ENCODE measurements at regions not wholly inside any gene's neighbourhood (a gene's known extent, or its start where the extent isn't known, plus 50 kb on each side); places are given as distances from the start of the nearest gene placed in this dataset.

DNA sequence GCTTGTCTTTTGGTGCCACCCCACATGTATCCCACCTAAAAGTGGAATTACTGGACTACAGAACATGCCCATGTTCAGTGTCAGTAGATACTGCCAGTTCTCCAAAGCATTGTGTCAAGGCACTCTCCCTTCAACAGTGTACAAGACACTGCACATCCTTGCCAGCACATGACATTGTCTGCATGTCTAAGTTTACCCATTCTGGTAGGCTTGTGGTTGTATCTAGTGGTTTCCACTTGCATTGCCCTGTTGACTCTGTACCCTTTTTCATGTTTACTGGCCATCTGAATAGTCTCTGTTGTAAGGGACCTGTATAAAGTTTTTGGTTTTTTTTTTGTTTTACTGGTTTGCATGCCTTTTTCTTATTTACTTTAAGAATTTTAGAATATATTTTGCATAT, 222.4 kb upstream of the CNR1 start:
- Histone ChIP-seq H3K79me2 (ENCODE audit: control insufficient read depth, insufficient read depth, low read length) (no peaks in the 10 kb centered on the region), H2AFZ (ENCODE audit: control insufficient read depth, low read depth, low read length) (no peak overlapping the region), H3K4me2 (ENCODE audit: control insufficient read depth, insufficient read depth) (no peak overlapping the region), H3K4me1 (ENCODE audit: control insufficient read depth, insufficient read depth, low read length) (no peaks in the 10 kb centered on the region), H3K36me3 (ENCODE audit: control insufficient read depth in 2 of 2, insufficient read depth in 2 of 2, low read length in 1 of 2) (no peaks in the 10 kb centered on the region), H3K4me3 (no peak overlapping the region), H3K9me3 (replicated peaks; ENCODE audit: control insufficient read depth, insufficient read depth, low read length) (no peaks in the 10 kb centered on the region; the same call in 2 of the 3 replicates), H3K27me3 (replicated peaks in 1 of 2; ENCODE audit: control insufficient read depth in 2 of 2, insufficient read depth in 2 of 2, low read length in 1 of 2) (no peaks in the 10 kb centered on the region), H3K9ac (ENCODE audit: control insufficient read depth, insufficient read depth, low read length) (no peak overlapping the region), H3K27ac (ENCODE audit: control insufficient read depth, insufficient read depth) (no peak overlapping the region), H4K20me1 (ENCODE audit: control insufficient read depth, insufficient read depth) (no peaks in the 10 kb centered on the region)
- RAD21 ChIA-PET (ENCODE audit: unreplicated experiment), result no interaction called here
- POLR2A ChIA-PET, result no interaction called here
- TF ChIP-seq SUZ12 (IDR thresholded peaks at IDR 0.05; ENCODE audit: unreplicated experiment), result no peak
- no peak for TF ChIP-seq NFYB (IDR thresholded peaks at IDR 0.05; ENCODE audit: insufficient read depth, low read depth, low read length)
- TF ChIP-seq RBBP5 (conservative IDR thresholded peaks at IDR 0.05), result no peak
- TF ChIP-seq YBX1 (IDR thresholded peaks at IDR 0.05), result no peak
- TF ChIP-seq, protein P1, sequence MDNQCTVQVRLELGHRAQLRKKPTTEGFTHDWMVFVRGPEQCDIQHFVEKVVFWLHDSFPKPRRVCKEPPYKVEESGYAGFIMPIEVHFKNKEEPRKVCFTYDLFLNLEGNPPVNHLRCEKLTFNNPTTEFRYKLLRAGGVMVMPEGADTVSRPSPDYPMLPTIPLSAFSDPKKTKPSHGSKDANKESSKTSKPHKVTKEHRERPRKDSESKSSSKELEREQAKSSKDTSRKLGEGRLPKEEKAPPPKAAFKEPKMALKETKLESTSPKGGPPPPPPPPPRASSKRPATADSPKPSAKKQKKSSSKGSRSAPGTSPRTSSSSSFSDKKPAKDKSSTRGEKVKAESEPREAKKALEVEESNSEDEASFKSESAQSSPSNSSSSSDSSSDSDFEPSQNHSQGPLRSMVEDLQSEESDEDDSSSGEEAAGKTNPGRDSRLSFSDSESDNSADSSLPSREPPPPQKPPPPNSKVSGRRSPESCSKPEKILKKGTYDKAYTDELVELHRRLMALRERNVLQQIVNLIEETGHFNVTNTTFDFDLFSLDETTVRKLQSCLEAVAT (IDR thresholded peaks at IDR 0.05), result no peak
- TF ChIP-seq IKZF2 (IDR thresholded peaks at IDR 0.05), result no peak
- no peak for TF ChIP-seq ZNF24 (IDR thresholded peaks at IDR 0.05)
- no peak for TF ChIP-seq BCL11A (IDR thresholded peaks at IDR 0.05; ENCODE audit: low read depth, low read length)
- TF ChIP-seq, protein P2, sequence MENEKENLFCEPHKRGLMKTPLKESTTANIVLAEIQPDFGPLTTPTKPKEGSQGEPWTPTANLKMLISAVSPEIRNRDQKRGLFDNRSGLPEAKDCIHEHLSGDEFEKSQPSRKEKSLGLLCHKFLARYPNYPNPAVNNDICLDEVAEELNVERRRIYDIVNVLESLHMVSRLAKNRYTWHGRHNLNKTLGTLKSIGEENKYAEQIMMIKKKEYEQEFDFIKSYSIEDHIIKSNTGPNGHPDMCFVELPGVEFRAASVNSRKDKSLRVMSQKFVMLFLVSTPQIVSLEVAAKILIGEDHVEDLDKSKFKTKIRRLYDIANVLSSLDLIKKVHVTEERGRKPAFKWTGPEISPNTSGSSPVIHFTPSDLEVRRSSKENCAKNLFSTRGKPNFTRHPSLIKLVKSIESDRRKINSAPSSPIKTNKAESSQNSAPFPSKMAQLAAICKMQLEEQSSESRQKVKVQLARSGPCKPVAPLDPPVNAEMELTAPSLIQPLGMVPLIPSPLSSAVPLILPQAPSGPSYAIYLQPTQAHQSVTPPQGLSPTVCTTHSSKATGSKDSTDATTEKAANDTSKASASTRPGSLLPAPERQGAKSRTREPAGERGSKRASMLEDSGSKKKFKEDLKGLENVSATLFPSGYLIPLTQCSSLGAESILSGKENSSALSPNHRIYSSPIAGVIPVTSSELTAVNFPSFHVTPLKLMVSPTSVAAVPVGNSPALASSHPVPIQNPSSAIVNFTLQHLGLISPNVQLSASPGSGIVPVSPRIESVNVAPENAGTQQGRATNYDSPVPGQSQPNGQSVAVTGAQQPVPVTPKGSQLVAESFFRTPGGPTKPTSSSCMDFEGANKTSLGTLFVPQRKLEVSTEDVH (IDR thresholded peaks at IDR 0.05; ENCODE audit: low read depth, partially characterized antibody), result no peak
- FAIRE-seq (no peak), ATAC-seq (peak; percentile 40; the same call in 2 of the 3 replicates), DNase-seq (ENCODE audit: low read depth, low spot score) (peak; percentile 4)
- CTCF ChIA-PET, result no interaction called here
- intact Hi-C loops (cut with micrococcal nuclease; ENCODE audit: unreplicated experiment) (no loop called here), in situ Hi-C loops (cut with MboI) (no loop called here)
- no TSS peak for BruUV-seq (replicated peaks)
- SMC1A ChIA-PET (ENCODE audit: uncharacterized antibody, unreplicated experiment), result interaction anchor here (1.1 kb wide), 1 partner anchor 129 kb away, joined by 3 read pairs; no protein-coding TSS in a partner anchor
